Epithelial cell of esophagus (primary cell): ENCODE measurements at regions not wholly inside any gene's neighbourhood (a gene's known extent, or its start where the extent isn't known, plus 50 kb on each side); places are given as distances from the start of the nearest gene placed in this dataset.

Experiments
- DNase-seq: peaks from one replicate; pipeline ENCODE4 v3.0.0; 2010; ENCODE audit warnings: low read depth
- H3K4me3 ChIP-seq: 2 replicates; pipeline ENCODE4 v1.5.1; 2011; ENCODE audit warnings: mild to moderate bottlenecking, low read length, control low read depth
- CTCF ChIP-seq: IDR thresholded peaks from 2 replicates; pipeline ENCODE4 v1.5.1; 2011; ENCODE audit warnings: low read depth, mild to moderate bottlenecking, low read length, control low read depth, inconsistent platforms; ENCODE audit not compliant: insufficient read depth; ENCODE audit errors: missing control alignments

GRCh38 chr15:35852818-35853624, 307.1 kb upstream of the DPH6 start:
- TF ChIP-seq CTCF = no peak
- no peak overlapping the region for H3K4me3 ChIP-seq
- no peak for DNase-seq

- no peak overlapping the region for H3K4me3 ChIP-seq
- TF ChIP-seq CTCF = no peak
- DNase-seq = no peak
Measured at GRCh38 chr15:35854316-35854715, 308.4 kb upstream of the DPH6 start.

GRCh38 chr15:35857567-35858226, 311.7 kb upstream of the DPH6 start:
- no peak for TF ChIP-seq CTCF
- no peak overlapping the region for H3K4me3 ChIP-seq
- no peak for DNase-seq

- DNase-seq = no peak
- TF ChIP-seq CTCF = no peak
- H3K4me3 ChIP-seq = no peak overlapping the region
Measured at GRCh38 chr15:35858707-35859106, 312.7 kb upstream of the DPH6 start.

- H3K4me3 ChIP-seq = no peak overlapping the region
- TF ChIP-seq CTCF = no peak
- DNase-seq = no peak
Measured at GRCh38 chr15:35863655-35864054, 317.7 kb upstream of the DPH6 start.

- no peak for TF ChIP-seq CTCF
- no peak for DNase-seq
- H3K4me3 ChIP-seq = no peak overlapping the region
Measured at GRCh38 chr15:35867356-35867755, 321.4 kb upstream of the DPH6 start.
